GM19043 (cell line): ENCODE measurements at regions not wholly inside any gene's neighbourhood (a gene's known extent, or its start where the extent isn't known, plus 50 kb on each side); places are given as distances from the start of the nearest gene placed in this dataset.

Experiments
- ATAC-seq: cut with Tn5 transposase; IDR thresholded peaks from one replicate; pipeline ENCODE4 v1.9.1; 2021; ENCODE audit warnings: low read depth; ENCODE audit not compliant: unreplicated experiment

GRCh38 chr10:78925800-78926319 lies 142.9 kb upstream of the ZMIZ1 start:
- ATAC-seq, result no peak

DNA sequence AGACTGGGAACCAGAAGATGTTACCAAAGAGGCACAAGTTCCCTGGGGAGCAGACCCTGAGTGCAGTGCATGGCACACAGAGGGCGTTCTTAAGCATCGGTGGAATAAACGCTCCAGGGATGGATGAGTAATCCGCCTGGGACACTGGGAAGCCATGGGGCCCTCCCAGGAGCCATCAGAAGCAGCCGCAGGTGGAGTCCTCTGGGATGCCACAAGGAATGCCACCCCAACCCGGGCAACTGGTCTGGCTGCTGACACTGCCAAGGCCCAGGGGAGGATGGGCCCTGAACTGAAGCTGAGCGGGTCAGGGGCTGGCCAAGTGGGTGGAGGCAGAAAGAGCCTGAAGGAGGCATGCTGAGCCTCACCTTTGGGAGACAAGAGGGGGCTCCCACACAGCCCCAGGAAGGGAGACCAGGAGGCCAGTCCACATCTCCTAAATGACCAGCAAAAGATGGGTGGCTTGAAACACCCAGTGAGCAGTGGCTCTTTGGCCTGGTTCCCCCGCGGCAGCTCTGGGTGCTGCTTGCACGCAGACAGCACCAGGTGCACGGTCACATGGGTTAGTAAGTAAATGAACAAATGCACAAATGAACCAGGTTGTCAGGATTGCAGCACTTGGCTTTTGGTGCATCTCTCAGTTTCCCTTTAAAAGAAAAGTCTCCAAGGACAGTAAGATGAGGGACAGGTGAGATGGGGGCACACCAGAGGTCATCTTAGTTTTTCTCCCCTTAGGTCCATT lies 141.3 kb upstream of the ZMIZ1 start:
- no peak for ATAC-seq

DNA sequence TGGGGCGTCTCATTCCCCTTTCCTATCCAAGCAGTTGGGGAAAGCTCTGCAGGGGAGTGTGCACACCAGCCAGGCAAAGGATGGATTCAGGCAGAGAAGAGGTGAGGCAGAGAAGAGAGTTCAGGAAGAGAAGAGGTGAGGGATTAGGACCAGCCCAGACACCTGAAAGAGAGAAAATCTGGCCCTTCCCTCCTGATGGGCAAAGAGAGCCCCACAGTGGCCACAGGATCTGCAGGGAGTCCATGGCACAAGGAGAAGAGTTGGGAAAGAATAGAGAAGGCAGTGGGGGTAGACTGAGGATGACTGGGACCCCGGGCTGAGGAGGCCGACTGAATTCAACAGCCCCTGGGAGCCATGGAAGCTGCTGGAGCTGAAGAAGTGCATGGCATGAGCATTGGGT lies 140.4 kb upstream of the ZMIZ1 start:
- no peak for ATAC-seq

GRCh38 chr10:78929541-78929940 lies 139.2 kb upstream of the ZMIZ1 start:
- ATAC-seq, result no peak

GRCh38 chr10:78931321-78932053 lies 137.3 kb upstream of the ZMIZ1 start:
- ATAC-seq, result no peak

DNA sequence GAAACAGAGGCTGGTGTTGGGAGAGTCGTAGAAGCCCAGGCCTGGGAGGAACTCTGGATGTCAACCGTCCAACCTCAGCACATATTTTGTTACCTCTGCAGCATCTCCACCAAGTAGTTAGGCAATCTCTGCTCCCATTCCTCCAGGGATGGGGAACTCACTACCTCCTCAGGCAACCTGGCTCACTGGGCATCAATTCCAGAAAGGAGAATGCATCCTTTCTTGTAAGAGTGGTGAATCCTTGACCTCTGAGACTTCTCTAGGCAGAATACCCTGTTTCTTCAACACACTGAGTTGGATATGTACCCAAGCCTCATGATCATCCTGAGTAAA lies 136.7 kb upstream of the ZMIZ1 start:
- no peak for ATAC-seq

- ATAC-seq, result no peak
These were observed 135.9 kb upstream of the ZMIZ1 start for GRCh38 chr10:78932861-78933260.

DNA sequence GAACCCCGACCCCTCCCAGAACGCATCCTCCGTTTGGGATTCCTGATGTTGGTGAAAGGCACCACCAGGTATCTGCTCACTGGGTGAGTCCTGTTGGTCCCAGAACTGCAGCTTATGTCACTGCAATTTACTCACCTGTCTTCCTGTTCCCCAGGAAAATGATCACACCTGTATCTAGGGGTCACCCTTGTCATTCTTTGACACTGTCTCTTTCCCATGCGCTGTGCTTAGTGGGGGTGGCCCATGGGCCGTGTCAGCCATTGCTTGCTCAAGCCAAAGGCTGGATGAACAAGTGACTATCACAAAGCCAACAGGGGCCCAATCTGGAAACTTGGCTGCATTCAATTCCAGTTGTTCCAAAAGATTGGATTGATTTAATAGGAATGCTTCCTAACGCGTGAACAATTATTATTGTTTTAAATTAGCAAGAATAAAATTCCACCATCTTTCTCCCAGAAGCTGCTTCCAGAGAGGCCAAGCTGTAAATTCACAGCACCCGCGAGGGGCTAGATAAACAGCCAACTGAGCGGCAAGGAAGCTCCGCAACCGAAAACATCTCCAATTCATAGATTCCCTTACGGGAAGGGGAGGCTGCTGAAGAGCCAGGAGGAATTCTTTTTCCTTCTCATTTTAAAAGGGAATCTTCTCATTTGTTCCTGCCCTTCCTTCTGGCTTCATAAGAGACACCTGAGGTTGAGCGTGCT lies 134.8 kb upstream of the ZMIZ1 start:
- no peak for ATAC-seq

DNA sequence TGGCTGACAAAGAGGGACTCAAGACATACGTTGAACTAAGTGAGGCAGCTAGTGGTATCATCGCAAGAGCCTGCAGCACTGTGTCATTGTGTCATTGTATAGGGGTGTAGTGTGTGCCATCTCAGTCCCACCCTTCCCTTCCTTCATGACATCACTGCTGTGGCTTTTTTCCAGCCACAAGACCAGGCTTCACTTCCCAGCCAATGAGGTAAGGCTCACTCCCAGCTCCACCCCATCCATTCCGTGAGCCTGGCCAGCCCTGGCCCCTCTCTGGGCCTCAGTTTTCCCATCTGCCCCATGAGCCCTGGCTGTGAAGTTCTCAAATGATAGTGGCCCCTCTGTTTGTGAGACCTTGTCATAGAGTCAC lies 134.3 kb upstream of the ZMIZ1 start:
- ATAC-seq, result no peak

GRCh38 chr10:78934994-78935602 lies 133.7 kb upstream of the ZMIZ1 start:
- ATAC-seq, result no peak

DNA sequence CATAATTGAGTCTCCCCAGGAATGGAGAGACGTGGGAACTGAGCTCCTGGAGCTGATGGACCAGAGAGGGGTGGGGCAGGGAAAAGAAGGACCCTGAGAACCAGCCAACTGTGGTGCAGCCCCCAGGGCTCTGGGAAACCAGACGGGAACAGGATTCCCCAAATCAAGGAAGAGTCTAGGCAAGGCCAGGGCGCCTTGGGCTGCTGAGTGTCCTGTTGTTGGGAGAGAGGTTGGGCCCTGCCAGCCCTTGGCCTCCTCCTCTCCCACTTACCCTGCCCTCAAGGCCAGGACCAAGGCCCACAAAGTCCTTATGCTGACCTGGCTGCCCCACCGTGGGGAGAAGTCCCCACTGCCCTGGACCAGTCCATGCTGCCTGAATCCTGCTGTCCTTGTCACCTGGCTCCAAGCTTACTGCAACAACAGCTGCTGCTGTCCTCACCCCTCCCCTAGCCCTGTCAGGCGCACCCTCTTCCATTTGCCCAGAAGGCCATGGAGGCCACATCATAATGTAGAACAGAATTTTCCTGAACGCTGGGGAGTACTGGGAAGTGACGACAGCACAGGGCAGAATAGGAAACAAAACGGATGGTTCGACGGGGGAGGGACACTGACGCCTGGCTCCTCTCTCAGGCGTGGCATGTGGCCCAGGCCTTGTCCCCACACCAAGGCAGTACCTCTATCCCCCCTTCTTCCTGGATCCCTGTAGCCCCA lies 132.9 kb upstream of the ZMIZ1 start:
- ATAC-seq, result no peak

DNA sequence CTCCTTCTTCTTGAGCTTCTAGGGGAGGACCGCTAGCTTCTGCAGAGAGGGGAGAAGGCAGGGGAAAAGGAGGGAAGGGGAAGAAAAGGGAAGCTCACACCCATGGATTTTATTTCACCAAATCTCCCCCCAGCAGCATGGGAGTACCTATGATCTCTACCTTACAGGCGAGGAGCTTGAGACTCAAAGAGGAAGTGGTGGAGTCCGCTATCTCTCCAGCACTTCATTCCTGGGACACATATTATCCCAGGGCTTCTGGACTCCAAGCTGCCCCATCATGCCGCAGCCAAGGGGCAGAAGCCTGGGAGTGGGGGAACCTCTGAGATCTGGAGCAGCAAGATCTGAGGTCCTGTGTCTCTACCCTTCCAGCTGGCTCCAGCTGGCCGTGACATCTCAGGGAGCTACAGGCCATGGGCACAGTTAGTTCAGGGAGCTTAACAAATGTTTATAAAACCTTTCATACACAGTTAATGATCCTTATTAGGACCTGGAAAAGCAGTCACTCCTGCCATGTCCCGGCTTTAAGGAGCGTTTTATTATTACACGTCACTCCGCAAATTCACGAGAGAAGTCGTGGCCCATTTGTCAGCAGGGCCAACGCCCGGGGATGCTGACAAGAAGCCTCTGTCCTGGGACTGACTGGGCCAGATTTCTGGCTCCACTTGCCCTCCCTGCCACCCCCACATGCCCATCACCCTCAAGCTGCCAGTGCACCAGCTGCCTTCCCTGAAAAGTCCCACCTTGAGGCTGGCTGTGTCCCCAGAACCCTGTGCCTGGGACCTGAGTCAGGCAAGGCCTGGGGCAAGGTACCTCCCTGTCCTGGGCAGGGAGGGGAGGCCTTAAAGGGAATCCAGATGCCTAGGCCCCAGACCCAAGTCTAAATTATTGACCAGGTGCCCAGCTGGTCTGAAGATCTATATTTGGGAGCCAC lies 132.1 kb upstream of the ZMIZ1 start:
- no peak for ATAC-seq

DNA sequence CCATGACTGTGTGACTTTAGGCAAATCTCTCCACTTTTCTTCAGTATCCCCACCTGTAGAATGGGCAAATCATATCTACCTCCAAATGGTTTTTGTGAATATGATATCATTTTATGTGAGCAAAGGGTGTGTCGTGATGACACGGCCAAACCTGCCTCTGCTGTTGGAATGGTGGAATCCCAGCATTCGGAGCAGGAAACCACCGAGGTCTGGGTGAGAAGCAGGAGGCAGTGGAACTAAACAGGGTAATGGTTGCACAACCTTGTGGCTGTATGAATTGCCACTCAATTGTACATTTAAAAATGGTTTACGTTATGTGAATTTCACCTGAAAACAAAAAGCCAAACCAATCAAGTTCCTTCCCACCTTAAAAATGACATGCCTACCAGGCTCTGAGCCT lies 131.4 kb upstream of the ZMIZ1 start:
- no peak for ATAC-seq

DNA sequence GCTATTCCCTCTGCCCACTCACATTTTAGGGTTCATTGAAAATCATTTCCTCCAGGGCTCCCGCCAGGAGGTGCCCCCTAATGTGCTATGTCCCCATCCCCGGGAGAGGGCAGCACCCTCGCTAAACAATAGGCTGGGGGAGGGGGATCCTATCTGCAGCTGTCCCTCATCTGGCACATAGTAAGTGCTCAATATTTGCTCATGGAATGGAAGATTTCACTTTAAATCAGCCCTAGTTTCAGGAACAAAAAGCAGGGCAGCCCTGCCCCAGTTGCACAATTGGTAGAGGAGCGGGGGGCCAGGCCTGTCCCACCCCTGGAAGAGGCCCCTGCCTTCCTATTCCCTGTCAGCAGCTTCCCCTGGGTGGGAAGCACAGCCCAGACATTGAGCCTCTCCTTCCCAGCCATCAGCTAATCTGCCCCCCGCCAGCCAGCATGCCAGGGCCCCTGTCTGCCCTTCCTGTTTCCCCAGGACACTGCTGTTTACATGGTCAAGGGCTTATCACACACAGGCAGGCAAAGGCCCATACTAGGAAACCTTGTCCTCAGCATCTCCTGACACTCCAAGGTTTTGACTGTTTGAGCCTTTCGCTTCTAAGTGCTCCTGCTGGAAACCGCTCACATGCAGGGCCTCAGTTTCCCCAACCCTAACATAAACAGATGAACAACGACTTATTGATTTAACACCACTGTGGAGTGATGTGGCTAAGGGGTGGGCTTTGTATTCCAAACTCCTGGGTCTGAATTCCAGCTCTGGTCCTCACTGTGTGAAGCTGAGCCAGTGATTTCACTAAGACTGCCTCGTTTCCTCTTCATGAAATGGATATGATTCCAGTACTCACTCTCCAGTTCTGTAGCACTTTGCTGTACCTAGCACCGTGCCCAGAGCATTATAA lies 130.7 kb upstream of the ZMIZ1 start:
- ATAC-seq, result no peak

DNA sequence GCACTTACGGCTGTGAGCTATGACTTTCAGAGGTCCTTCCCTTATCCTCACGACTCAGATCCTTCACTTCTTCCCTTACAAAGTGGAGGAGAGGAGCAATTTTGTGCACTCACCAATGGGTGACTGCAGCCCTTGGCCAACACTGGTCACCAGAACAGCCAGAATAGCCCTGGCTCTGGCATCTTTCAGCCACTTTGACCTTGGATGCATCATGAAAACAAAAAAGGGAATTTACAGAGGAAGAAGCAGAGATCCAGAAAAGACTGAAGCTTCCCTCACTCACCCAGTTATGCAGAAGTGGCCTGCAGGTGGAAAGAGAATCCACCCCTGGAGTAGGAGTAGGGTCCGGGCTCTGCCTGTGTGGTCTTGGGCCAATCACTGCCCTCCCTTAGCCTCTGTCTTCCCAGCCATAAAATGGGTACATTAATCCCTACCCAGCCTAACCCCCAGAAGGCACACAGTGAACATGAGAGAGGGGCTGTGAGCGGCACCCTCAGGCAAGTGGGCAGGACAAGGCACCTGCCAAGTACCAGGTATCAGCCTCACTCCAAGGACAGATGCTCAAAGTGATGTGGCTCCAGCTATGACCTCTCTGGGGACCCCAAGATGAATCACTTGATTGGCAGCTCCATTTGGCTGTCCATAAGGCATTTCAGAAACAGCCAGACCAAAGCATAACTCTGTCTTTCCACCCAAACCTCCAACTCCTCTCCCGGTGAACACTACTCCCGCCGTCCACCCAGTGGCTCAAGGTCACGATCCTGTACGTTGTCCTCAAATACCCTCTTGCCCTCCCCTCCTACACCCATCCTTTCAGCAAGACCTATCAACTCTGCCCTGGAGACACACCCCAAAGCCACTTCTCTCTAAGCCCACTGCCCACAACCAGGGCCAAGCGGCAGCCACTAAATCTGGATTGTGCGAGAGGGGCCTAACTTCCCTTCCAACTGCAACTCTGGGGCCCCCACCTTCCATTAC lies 129.8 kb upstream of the ZMIZ1 start:
- no peak for ATAC-seq

GRCh38 chr10:78942091-78942501 lies 126.7 kb upstream of the ZMIZ1 start:
- no peak for ATAC-seq

DNA sequence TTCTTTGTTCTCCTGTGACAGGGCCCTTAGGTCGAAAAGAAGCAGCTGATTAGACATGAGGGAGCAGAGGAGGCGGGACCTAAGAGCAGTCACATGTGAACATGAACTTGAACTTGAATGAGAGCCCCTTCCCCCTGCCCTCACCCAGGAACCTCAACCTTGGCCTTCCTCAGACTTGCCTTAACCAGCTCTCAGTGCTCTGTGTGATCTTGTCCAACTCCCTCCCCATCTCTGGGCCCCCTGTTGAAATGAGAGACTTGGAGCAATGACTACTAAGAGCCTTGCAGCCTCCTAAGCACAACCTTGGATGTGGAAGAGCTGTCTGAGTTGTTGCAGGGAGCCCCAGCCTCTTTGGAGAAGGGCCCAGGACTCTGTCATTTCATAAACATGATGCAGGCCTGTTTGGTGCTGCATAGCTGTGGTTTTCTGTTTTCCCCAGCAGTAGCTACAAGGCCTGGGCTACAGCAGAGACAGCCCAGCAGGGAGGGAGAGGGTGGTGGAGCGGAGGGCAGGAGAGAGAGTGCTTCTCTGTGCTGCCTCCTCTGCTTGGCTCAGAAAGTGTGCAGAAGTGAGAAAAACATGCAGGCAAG lies 123.9 kb upstream of the ZMIZ1 start:
- no peak for ATAC-seq
